Lower leg skin (tissue), 4 donors: ENCODE measurements at regions not wholly inside any gene's neighbourhood (a gene's known extent, or its start where the extent isn't known, plus 50 kb on each side); places are given as distances from the start of the nearest gene placed in this dataset.

Source experiments
- DNase-seq, 2 donors: peaks; one replicate each; pipeline ENCODE4 v3.0.0-alpha.2; 2019; ENCODE audit warnings: low spot score in 2 of 2
- H3K4me3 ChIP-seq: fragments of 200-600 bp; sonication (generic); 2 replicates; pipeline ENCODE4 v1.5.1; 2017; ENCODE audit warnings: mild to moderate bottlenecking, low read depth; ENCODE audit not compliant: poor library complexity, severe bottlenecking
- POLR2A ChIP-seq, 2 donors: fragments of 450-650 bp; IDR thresholded peaks; one replicate each; pipeline ENCODE4 v1.6.1; 2016 to 2017; ENCODE audit warnings: antibody characterized with exemption in 2 of 2, mild to moderate bottlenecking in 1 of 2, moderate library complexity in 1 of 2
- WGBS, 2 donors: methylation state at CpG; one replicate each; pipeline ENCODE4 v1.1.5; 2018; 5-methylcytosine and 5-hydroxymethylcytosine counted together
- intact Hi-C: fragments of 100-400 bp; cut with DNase I; formaldehyde crosslinking; loops from one replicate; pipeline ENCODE4 v1.15.0; 2023; ENCODE audit warnings: low total_unique reads
- TF ChIP-seq, protein P1 (sequence below), 3 donors: fragments of 450-650 bp; IDR thresholded peaks; one replicate each; pipeline ENCODE4 v1.5.1; 2016; ENCODE audit warnings: antibody characterized with exemption in 3 of 3, mild to moderate bottlenecking in 3 of 3, moderate library complexity in 2 of 3

DNA sequence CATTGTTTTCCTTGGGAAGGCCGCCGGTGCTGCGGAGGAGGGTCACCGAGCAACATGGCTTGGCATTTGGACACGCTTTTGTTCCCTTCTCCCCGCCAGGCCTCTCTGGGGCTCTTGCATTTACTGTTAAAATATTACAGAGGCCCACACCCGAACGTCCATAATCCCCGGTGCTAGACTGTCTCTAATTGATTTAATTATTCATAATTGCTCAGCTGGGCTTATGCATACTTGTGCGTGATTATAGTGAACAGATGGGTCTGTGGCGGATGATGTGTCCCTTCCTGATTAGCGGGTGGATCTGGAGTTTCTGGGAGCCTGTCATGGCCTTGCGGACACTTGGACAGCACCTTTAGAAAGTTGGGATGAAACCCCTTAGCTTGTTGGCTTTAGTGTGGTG lies 100.2 kb upstream of the MSX1 start:
- intact Hi-C loops = no loop called here
- WGBS, 2 donors = 93 to 96% methylated on average over 13 of the region's 13 CpGs

DNA sequence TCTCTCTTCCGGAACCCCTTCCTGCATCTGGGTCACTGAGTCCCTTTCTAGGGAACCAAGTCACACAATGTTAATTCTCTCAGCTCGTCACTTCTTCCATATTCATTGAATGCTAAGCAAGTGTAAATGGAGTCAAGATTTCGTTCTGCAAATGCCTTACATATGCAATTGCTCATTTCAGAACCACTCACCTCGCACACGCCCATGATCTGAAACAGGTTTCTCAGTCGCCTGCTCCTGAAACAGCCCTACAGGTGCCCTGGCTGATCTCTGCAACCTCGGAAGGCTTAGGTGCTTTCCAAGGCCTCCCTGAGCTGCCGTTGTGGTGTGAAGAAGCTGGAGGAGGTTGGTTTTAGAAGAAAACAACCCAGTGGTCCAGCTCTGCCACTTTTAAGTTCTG lies 100.8 kb upstream of the MSX1 start:
- no peak for DNase-seq
- WGBS, 2 donors = 83 to 91% methylated on average over 8 of the region's 8 CpGs
- intact Hi-C loops = no loop called here
- TF ChIP-seq, protein P1, sequence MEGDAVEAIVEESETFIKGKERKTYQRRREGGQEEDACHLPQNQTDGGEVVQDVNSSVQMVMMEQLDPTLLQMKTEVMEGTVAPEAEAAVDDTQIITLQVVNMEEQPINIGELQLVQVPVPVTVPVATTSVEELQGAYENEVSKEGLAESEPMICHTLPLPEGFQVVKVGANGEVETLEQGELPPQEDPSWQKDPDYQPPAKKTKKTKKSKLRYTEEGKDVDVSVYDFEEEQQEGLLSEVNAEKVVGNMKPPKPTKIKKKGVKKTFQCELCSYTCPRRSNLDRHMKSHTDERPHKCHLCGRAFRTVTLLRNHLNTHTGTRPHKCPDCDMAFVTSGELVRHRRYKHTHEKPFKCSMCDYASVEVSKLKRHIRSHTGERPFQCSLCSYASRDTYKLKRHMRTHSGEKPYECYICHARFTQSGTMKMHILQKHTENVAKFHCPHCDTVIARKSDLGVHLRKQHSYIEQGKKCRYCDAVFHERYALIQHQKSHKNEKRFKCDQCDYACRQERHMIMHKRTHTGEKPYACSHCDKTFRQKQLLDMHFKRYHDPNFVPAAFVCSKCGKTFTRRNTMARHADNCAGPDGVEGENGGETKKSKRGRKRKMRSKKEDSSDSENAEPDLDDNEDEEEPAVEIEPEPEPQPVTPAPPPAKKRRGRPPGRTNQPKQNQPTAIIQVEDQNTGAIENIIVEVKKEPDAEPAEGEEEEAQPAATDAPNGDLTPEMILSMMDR (IDR thresholded peaks at IDR 0.05) = no peak
- no peak for TF ChIP-seq POLR2A (IDR thresholded peaks at IDR 0.05)
- H3K4me3 ChIP-seq = no peak overlapping the region

More for the DNA sequence above, 100.2 kb upstream of the MSX1 start:
- no peak for DNase-seq
- no peak for TF ChIP-seq POLR2A (IDR thresholded peaks at IDR 0.05)
- TF ChIP-seq, protein P1 (IDR thresholded peaks at IDR 0.05) = no peak
- no peak overlapping the region for H3K4me3 ChIP-seq

DNA sequence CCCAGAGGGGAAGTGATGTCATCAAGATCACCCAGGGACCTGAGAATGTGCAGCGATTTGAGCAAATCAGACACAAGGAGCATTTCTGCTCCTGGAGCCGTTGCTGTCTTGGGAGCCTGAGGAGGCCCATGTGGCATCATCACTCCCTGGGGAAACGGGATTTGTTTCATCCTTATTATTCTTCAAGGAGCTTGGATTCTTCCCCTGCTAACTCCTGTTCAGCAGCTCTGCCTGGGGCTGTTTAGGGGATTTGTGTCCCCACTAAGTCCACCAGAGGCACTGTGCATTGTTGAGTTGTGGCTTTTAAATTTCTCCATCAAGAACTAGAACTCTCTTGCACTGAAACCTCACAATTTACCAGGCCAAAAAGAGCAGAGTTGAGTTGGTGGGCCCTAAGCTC lies 104.2 kb upstream of the MSX1 start:
- TF ChIP-seq POLR2A (IDR thresholded peaks at IDR 0.05) = no peak
- TF ChIP-seq, protein P1 (IDR thresholded peaks at IDR 0.05) = no peak
- intact Hi-C loops = no loop called here
- H3K4me3 ChIP-seq = no peak overlapping the region
- 58 to 77% methylated on average over 3 of the region's 3 CpGs for WGBS, 2 donors
- DNase-seq = no peak

DNA sequence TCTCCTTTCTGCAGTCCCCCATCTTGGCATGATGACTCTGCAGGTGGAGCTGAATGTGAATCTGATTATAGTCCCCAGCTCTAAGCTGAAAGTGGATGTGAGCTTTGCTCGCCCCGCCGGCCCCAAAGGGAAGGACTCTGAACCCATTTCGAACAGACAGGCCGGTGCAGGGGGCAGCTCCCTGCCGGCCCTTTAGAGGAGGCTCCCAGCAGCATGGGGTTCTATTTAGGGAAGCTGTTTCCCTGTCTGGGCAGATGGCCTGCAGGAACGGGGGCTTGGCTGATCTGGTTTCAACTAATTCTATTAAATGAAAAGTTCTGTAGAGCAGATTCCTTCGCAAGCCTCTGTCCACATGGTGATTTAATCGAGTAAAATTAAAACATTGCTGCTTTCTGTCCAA lies 104.8 kb upstream of the MSX1 start:
- 58 to 65% methylated on average over 9 of the region's 9 CpGs for WGBS, 2 donors
- DNase-seq = no peak
- H3K4me3 ChIP-seq = no peak overlapping the region
- TF ChIP-seq, protein P1 (IDR thresholded peaks at IDR 0.05) = no peak
- no peak for TF ChIP-seq POLR2A (IDR thresholded peaks at IDR 0.05)
- intact Hi-C loops = no loop called here

DNA sequence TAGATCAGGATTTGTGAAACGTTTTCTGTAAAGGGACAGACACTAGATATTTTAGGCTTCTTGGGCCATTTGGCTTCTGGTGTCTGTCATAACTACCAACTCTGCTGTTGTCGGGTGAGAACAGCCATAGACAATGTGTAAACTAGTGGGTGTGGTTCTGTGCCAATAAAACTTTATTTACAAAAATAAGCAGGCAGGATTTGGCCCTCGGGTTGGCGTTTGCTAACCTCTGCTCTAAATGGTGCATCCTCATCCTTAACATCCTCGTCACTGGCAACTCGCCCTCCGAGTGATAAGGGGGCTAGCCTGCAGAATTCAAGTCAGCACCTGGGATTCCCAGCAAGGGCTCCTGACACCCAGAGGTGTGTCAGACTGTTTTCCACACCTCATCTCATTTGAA lies 105.8 kb upstream of the MSX1 start:
- H3K4me3 ChIP-seq = no peak overlapping the region
- intact Hi-C loops = no loop called here
- 81 to 83% methylated on average over 7 of the region's 7 CpGs for WGBS, 2 donors
- no peak for DNase-seq
- no peak for TF ChIP-seq POLR2A (IDR thresholded peaks at IDR 0.05)
- TF ChIP-seq, protein P1 (IDR thresholded peaks at IDR 0.05) = no peak
